Neural progenitor cell (in vitro differentiated cells): ENCODE measurements at regions not wholly inside any gene's neighbourhood (a gene's known extent, or its start where the extent isn't known, plus 50 kb on each side); places are given as distances from the start of the nearest gene placed in this dataset.

Experiments used
- DNase-seq: peaks from one replicate; pipeline ENCODE4 v3.0.0-alpha.2; 2016; ENCODE audit warnings: low spot score
- H2AFZ ChIP-seq: fragments of 200-600 bp; sonication (generic); replicated peaks from 2 replicates; pipeline ENCODE4 v1.6.1; 2016; ENCODE audit warnings: antibody characterized with exemption
- H3F3A ChIP-seq: fragments of 200-600 bp; sonication (generic); 2 replicates; pipeline ENCODE4 v1.6.1; 2016; ENCODE audit warnings: antibody characterized with exemption, low read depth
- H3K27ac ChIP-seq: fragments of 200-600 bp; sonication (generic); 2 replicates; pipeline ENCODE4 v1.5.1; 2016; ENCODE audit warnings: mild to moderate bottlenecking
- H3K27me3 ChIP-seq: fragments of 200-600 bp; sonication (generic); 2 replicates; pipeline ENCODE4 v1.6.1; 2016; ENCODE audit warnings: mild to moderate bottlenecking, moderate library complexity
- H3K36me3 ChIP-seq: fragments of 200-600 bp; sonication (generic); 2 replicates; pipeline ENCODE4 v1.5.1; 2016
- H3K4me1 ChIP-seq: fragments of 200-600 bp; sonication (generic); 2 replicates; pipeline ENCODE4 v1.6.1; 2016; ENCODE audit warnings: mixed run types
- H3K4me2 ChIP-seq: fragments of 200-600 bp; sonication (generic); 2 replicates; pipeline ENCODE4 v1.6.1; 2016
- H3K4me3 ChIP-seq: fragments of 200-600 bp; sonication (generic); 2 replicates; pipeline ENCODE4 v1.5.1; 2016
- H3K79me2 ChIP-seq: fragments of 200-600 bp; sonication (generic); 2 replicates; pipeline ENCODE4 v1.6.1; 2016; ENCODE audit warnings: low read depth
- H3K9ac ChIP-seq: fragments of 200-600 bp; sonication (generic); 2 replicates; pipeline ENCODE4 v1.6.1; 2016
- H3K9me3 ChIP-seq: fragments of 200-600 bp; sonication (generic); 2 replicates; pipeline ENCODE4 v1.5.1; 2016; ENCODE audit warnings: low read depth
- H4K20me1 ChIP-seq: fragments of 200-600 bp; sonication (generic); 2 replicates; pipeline ENCODE4 v1.6.1; 2016; ENCODE audit warnings: low read depth
- H3K27ac Mint-ChIP-seq: 3 replicates; pipeline ENCODE4 v1.8.0; 2021; ENCODE audit warnings: mixed read lengths
- H3K27me3 Mint-ChIP-seq: 2 replicates; pipeline ENCODE4 v1.8.0; 2022; ENCODE audit warnings: low read depth, mild to moderate bottlenecking, inconsistent platforms, moderate library complexity, mixed read lengths; ENCODE audit not compliant: insufficient read depth
- H3K36me3 Mint-ChIP-seq: 3 replicates; pipeline ENCODE4 v1.8.0; 2021; ENCODE audit warnings: mixed read lengths
- H3K4me1 Mint-ChIP-seq: 3 replicates; pipeline ENCODE4 v1.8.0; 2021; ENCODE audit warnings: mixed read lengths
- H3K4me3 Mint-ChIP-seq: 3 replicates; pipeline ENCODE4 v1.8.0; 2021; ENCODE audit warnings: mild to moderate bottlenecking, moderate library complexity, mixed read lengths
- H3K9me3 Mint-ChIP-seq: 3 replicates; pipeline ENCODE4 v1.8.0; 2020; ENCODE audit warnings: mixed read lengths
- EZH2 ChIP-seq: fragments of 200-600 bp; sonication (generic); IDR thresholded peaks from 2 replicates; pipeline ENCODE4 v1.6.1; 2017; ENCODE audit warnings: antibody characterized with exemption, mild to moderate bottlenecking, moderate library complexity
- EZH2phosphoT487 ChIP-seq: fragments of 200-600 bp; sonication (generic); IDR thresholded peaks from 2 replicates; pipeline ENCODE4 v1.6.1; 2017; ENCODE audit warnings: antibody characterized with exemption
- TF ChIP-seq, protein P1 (sequence below): fragments of 200-600 bp; sonication (generic); IDR thresholded peaks from 2 replicates; pipeline ENCODE4 v1.5.1; 2017; ENCODE audit warnings: antibody characterized with exemption, mild to moderate bottlenecking

DNA sequence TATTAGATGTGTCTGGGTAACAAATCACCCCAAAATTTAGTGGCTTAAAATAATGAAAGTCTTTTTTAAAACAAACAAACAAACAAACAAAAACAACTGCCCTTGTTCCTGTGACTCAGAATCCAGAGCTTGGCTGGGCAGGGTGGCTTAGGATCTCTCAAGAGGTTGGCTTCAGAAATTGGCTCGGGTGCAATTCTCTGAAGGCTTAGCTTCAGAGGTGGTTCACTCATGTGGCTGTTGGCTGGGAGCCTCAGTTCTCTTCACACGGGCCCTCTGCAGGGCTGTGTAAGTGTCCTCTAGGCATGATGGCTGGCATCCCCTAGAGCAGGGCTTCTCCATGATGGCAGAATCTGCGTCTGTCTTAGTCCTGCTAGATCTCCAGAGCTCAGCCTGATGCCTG, 179.9 kb upstream of the BCOR start:
- DNase-seq: no peak
- H3K4me1 Mint-ChIP-seq: peaks cover 14% of the 10 kb centered on the region
- no peak overlapping the region for H3K27ac Mint-ChIP-seq
- H3K4me3 Mint-ChIP-seq: no peak overlapping the region
- H3K79me2 ChIP-seq: no peaks in the 10 kb centered on the region
- H3K36me3 ChIP-seq: no peaks in the 10 kb centered on the region
- no peaks in the 10 kb centered on the region for H3K9me3 ChIP-seq
- no peak overlapping the region for H3K9ac ChIP-seq
- peaks cover 15% of the 10 kb centered on the region for H3K27me3 Mint-ChIP-seq
- H3K36me3 Mint-ChIP-seq: no peaks in the 10 kb centered on the region
- H3K4me3 ChIP-seq: no peak overlapping the region
- H3K9me3 Mint-ChIP-seq: peaks cover 15% of the 10 kb centered on the region
- no peaks in the 10 kb centered on the region for H3K27me3 ChIP-seq
- H3K4me1 ChIP-seq: no peaks in the 10 kb centered on the region
- no peaks in the 10 kb centered on the region for H3F3A ChIP-seq
- no peak overlapping the region for H3K4me2 ChIP-seq
- no peak overlapping the region for H2AFZ ChIP-seq
- TF ChIP-seq EZH2phosphoT487 (no peak), EZH2 (no peak)
- TF ChIP-seq, protein P1, sequence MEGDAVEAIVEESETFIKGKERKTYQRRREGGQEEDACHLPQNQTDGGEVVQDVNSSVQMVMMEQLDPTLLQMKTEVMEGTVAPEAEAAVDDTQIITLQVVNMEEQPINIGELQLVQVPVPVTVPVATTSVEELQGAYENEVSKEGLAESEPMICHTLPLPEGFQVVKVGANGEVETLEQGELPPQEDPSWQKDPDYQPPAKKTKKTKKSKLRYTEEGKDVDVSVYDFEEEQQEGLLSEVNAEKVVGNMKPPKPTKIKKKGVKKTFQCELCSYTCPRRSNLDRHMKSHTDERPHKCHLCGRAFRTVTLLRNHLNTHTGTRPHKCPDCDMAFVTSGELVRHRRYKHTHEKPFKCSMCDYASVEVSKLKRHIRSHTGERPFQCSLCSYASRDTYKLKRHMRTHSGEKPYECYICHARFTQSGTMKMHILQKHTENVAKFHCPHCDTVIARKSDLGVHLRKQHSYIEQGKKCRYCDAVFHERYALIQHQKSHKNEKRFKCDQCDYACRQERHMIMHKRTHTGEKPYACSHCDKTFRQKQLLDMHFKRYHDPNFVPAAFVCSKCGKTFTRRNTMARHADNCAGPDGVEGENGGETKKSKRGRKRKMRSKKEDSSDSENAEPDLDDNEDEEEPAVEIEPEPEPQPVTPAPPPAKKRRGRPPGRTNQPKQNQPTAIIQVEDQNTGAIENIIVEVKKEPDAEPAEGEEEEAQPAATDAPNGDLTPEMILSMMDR: no peak
- no peak overlapping the region for H3K27ac ChIP-seq
- H4K20me1 ChIP-seq: no peaks in the 10 kb centered on the region

- TF ChIP-seq EZH2 (no peak), EZH2phosphoT487 (no peak)
- TF ChIP-seq, protein P1: no peak
Measured at GRCh38 chrX:40273356-40274050, 175.7 kb upstream of the BCOR start.

GRCh38 chrX:40272776-40273175, 175.0 kb upstream of the BCOR start:
- no peak overlapping the region for H3K4me2 ChIP-seq
- H2AFZ ChIP-seq: no peak overlapping the region
- H4K20me1 ChIP-seq: no peaks in the 10 kb centered on the region
- TF ChIP-seq EZH2: no peak
- TF ChIP-seq EZH2phosphoT487: no peak
- TF ChIP-seq, protein P1: no peak
- Mint-ChIP-seq H3K9me3 (peaks cover 15% of the 10 kb centered on the region), H3K4me3 (no peak overlapping the region), H3K4me1 (peaks cover 13% of the 10 kb centered on the region), H3K36me3 (no peaks in the 10 kb centered on the region), H3K27me3 (peaks cover 5% of the 10 kb centered on the region), H3K27ac (peak overlapping the region; percentile 42)
- no peaks in the 10 kb centered on the region for H3F3A ChIP-seq
- H3K4me1 ChIP-seq: peaks cover 9% of the 10 kb centered on the region
- H3K79me2 ChIP-seq: no peaks in the 10 kb centered on the region
- H3K27ac ChIP-seq: no peak overlapping the region
- H3K9me3 ChIP-seq: no peaks in the 10 kb centered on the region
- H3K36me3 ChIP-seq: no peaks in the 10 kb centered on the region
- no peak for DNase-seq
- H3K9ac ChIP-seq: no peak overlapping the region
- H3K27me3 ChIP-seq: peaks cover 1% of the 10 kb centered on the region
- H3K4me3 ChIP-seq: no peak overlapping the region

More at GRCh38 chrX:40273356-40274050, 175.7 kb upstream of the BCOR start:
- no peak overlapping the region for H3K4me3 Mint-ChIP-seq
- peaks cover 15% of the 10 kb centered on the region for H3K9me3 Mint-ChIP-seq
- H3K27me3 Mint-ChIP-seq: peaks cover 7% of the 10 kb centered on the region
- Histone ChIP-seq H3F3A (no peaks in the 10 kb centered on the region), H2AFZ (no peak overlapping the region), H3K4me1 (peaks cover 2% of the 10 kb centered on the region), H3K27me3 (no peaks in the 10 kb centered on the region), H3K79me2 (no peaks in the 10 kb centered on the region), H3K36me3 (no peaks in the 10 kb centered on the region), H4K20me1 (no peaks in the 10 kb centered on the region), H3K9me3 (no peaks in the 10 kb centered on the region), H3K4me2 (no peak overlapping the region), H3K27ac (no peak overlapping the region), H3K4me3 (no peak overlapping the region), H3K9ac (no peak overlapping the region)
- no peaks in the 10 kb centered on the region for H3K36me3 Mint-ChIP-seq
- no peak for DNase-seq
- H3K27ac Mint-ChIP-seq: no peak overlapping the region
- peaks cover 13% of the 10 kb centered on the region for H3K4me1 Mint-ChIP-seq
